Upper lobe of right lung (tissue), 1 donor: ENCODE measurements at regions not wholly inside any gene's neighbourhood (a gene's known extent, or its start where the extent isn't known, plus 50 kb on each side); places are given as distances from the start of the nearest gene placed in this dataset.

ENCODE experiments used
- ATAC-seq: fragments of 200-7000 bp; cut with Tn5 transposase; one replicate; pipeline ENCODE4 v1.9.1; 2020; ENCODE audit warnings: mild to moderate bottlenecking, moderate library complexity
- DNase-seq: peaks from one replicate; pipeline ENCODE4 v3.0.0-alpha.2; 2020
- H3K27ac ChIP-seq: fragments of 200-600 bp; one replicate; pipeline ENCODE4 v1.8.0; 2022
- H3K27me3 ChIP-seq: fragments of 200-600 bp; one replicate; pipeline ENCODE4 v1.8.0; 2022; ENCODE audit warnings: mild to moderate bottlenecking
- H3K36me3 ChIP-seq: fragments of 200-600 bp; one replicate; pipeline ENCODE4 v1.8.0; 2022
- H3K4me1 ChIP-seq: fragments of 200-600 bp; one replicate; pipeline ENCODE4 v1.8.0; 2022
- H3K4me3 ChIP-seq: fragments of 200-600 bp; one replicate; pipeline ENCODE4 v1.8.0; 2022; ENCODE audit warnings: mild to moderate bottlenecking
- H3K9me3 ChIP-seq: fragments of 200-600 bp; one replicate; pipeline ENCODE4 v1.8.0; 2022
- CTCF ChIP-seq: fragments of 200-600 bp; IDR thresholded peaks from one replicate; pipeline ENCODE4 v1.8.0; 2022; ENCODE audit warnings: antibody characterized with exemption
- intact Hi-C: fragments of 100-400 bp; cut with DNase I; formaldehyde crosslinking; loops from one replicate; pipeline ENCODE4 v1.11.0; 2022
- donor health status: DM: no; HTN: yes; CAD: no; lungs with severe emphysema.

- no peaks in the 10 kb centered on the region for H3K9me3 ChIP-seq
- H3K4me1 ChIP-seq = no peaks in the 10 kb centered on the region
- no peaks in the 10 kb centered on the region for H3K27me3 ChIP-seq
- DNase-seq (no peak), ATAC-seq (no peak)
- intact Hi-C loops = no loop called here
- no peak for TF ChIP-seq CTCF
- no peak overlapping the region for H3K4me3 ChIP-seq
- no peak overlapping the region for H3K27ac ChIP-seq
- no peaks in the 10 kb centered on the region for H3K36me3 ChIP-seq
These were observed 314.2 kb downstream of the BLID start for GRCh38 chr11:121801781-121802180.

GRCh38 chr11:121801394-121801748, 314.6 kb downstream of the BLID start:
- Histone ChIP-seq H3K27ac (no peak overlapping the region), H3K4me1 (no peaks in the 10 kb centered on the region), H3K36me3 (no peaks in the 10 kb centered on the region), H3K27me3 (no peaks in the 10 kb centered on the region), H3K9me3 (no peaks in the 10 kb centered on the region), H3K4me3 (no peak overlapping the region)
- DNase-seq (no peak), ATAC-seq (no peak)
- TF ChIP-seq CTCF = no peak
- intact Hi-C loops = no loop called here

- no peak for TF ChIP-seq CTCF
- H3K9me3 ChIP-seq = no peaks in the 10 kb centered on the region
- H3K36me3 ChIP-seq = no peaks in the 10 kb centered on the region
- ATAC-seq (no peak), DNase-seq (no peak)
- no peak overlapping the region for H3K27ac ChIP-seq
- H3K4me1 ChIP-seq = no peaks in the 10 kb centered on the region
- no peaks in the 10 kb centered on the region for H3K27me3 ChIP-seq
- intact Hi-C loops = no loop called here
- H3K4me3 ChIP-seq = no peak overlapping the region
These were observed 315.2 kb downstream of the BLID start for GRCh38 chr11:121800731-121801393.

- Histone ChIP-seq H3K27me3 (no peaks in the 10 kb centered on the region), H3K4me3 (no peak overlapping the region), H3K9me3 (no peaks in the 10 kb centered on the region), H3K4me1 (no peaks in the 10 kb centered on the region), H3K36me3 (no peaks in the 10 kb centered on the region), H3K27ac (no peak overlapping the region)
- intact Hi-C loops = no loop called here
- DNase-seq = no peak
- no peak for ATAC-seq
- TF ChIP-seq CTCF = no peak
These were observed 315.8 kb downstream of the BLID start for GRCh38 chr11:121800240-121800639.

- H3K4me3 ChIP-seq = no peak overlapping the region
- no peak for ATAC-seq
- no peaks in the 10 kb centered on the region for H3K36me3 ChIP-seq
- no peak for TF ChIP-seq CTCF
- no peaks in the 10 kb centered on the region for H3K27me3 ChIP-seq
- no peaks in the 10 kb centered on the region for H3K9me3 ChIP-seq
- no peak overlapping the region for H3K27ac ChIP-seq
- intact Hi-C loops = no loop called here
- DNase-seq = no peak
- H3K4me1 ChIP-seq = no peaks in the 10 kb centered on the region
These were observed 318.5 kb downstream of the BLID start for GRCh38 chr11:121797496-121797895.

GRCh38 chr11:121795174-121795573, 320.8 kb downstream of the BLID start:
- ATAC-seq (no peak), DNase-seq (no peak)
- H3K36me3 ChIP-seq = no peaks in the 10 kb centered on the region
- TF ChIP-seq CTCF = no peak
- H3K4me1 ChIP-seq = no peaks in the 10 kb centered on the region
- H3K4me3 ChIP-seq = no peak overlapping the region
- no peaks in the 10 kb centered on the region for H3K9me3 ChIP-seq
- intact Hi-C loops = no loop called here
- no peak overlapping the region for H3K27ac ChIP-seq
- H3K27me3 ChIP-seq = no peaks in the 10 kb centered on the region
